Pulmonary artery endothelial cell (primary cell): ENCODE measurements at regions not wholly inside any gene's neighbourhood (a gene's known extent, or its start where the extent isn't known, plus 50 kb on each side); places are given as distances from the start of the nearest gene placed in this dataset.
"Not testable (repeated sequence)": the region's sequence is repeated elsewhere in the genome, so short reads cannot be mapped to it uniquely, and the experiment has no call there.

ENCODE experiments used
- DNase-seq: peaks from one replicate; pipeline ENCODE4 v3.0.0-alpha.2; 2011; ENCODE audit warnings: low read depth, low spot score

DNA sequence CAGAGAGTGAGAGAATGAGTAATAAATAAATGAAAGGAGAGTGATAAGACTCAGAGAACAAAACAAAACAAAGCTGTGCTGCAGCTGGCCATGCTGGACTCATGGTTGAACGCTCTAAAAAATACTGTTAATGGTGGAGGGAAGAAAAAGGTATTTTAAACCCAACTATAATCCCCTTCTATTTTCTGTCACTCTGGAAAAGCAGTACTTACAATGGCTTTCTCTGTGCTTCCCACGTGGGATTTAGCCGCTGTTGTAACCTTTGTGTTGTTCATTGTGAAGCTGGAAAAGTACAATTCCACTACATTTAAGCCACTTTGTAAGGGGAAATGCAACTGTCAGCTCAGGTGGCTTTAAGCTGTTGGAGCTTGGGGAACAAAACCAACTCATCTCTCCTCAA, 917.7 kb downstream of the IGSF11 start:
- DNase-seq: no peak

DNA sequence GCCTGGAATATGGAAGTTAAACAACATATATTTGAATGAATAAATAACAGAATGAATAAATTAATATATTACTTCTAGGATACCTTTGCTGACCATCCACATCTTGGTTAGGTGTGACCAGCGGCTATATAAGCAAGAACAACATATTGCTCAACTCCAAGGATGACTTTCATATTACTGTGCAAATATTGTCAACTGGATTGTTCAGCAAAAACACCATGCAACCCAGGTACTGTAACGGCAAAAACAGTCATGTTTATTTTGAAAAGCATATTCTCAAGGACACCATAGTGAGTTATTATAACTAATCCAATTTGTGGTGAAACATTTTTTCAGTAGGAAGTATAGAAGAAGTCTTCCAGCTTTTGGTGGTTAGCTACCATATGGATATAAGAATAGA, 907.9 kb downstream of the IGSF11 start:
- no peak for DNase-seq

DNA sequence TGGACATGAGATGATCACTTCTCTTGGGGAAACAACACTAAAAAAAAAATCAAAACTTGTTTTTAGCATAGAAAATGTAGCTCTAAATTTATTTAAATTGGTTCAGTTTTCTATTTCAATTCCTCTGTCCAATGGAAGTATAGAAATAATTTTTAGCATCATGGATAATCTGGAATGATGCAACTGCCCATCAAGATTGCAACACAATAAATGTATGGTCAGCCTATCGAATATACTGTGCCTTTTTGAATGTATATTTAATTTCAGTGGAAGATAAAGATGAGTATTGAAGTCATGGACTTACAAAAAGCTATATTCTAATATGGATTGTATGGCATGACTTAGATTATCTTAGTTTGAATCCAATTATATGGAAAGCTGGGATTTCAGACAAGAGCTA, 906.7 kb downstream of the IGSF11 start:
- DNase-seq: no peak

DNA sequence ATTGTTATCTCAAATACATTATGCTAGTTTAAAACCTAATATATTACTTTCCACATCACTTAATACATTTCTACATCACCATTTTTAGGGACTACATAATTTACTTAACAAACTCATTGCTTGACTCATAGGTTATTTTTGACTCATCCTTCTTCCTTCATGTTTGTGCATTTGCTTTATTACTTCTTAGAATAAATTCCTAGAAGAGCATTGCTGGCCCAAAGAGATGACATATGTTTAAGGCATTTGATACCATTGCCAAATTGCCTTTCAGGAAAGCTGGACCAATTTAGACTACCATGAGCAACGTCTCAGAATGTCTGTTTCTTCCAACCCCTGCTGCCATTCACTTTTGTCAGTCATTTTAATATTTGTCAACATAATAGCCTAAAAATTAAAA, 905.8 kb downstream of the IGSF11 start:
- DNase-seq: no peak

DNA sequence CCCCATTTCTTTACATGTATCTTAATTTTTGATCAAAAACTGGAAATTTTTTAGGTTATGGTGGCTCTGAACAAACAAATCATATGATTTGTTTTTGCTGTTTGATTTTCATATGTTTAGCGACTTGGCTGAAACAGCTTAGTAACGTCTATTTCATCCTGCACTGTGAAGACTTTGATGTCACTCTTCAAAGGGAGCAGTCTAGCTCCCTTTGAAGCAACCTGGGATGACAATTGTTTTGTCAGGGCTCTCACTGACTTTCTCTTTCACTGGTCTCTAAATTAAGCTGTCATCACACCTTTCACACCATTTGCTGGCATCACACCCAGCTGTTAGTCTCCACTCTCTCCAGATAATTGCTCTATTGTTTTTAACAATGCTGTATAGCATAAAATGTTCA, 896.9 kb downstream of the IGSF11 start:
- DNase-seq: no peak

DNA sequence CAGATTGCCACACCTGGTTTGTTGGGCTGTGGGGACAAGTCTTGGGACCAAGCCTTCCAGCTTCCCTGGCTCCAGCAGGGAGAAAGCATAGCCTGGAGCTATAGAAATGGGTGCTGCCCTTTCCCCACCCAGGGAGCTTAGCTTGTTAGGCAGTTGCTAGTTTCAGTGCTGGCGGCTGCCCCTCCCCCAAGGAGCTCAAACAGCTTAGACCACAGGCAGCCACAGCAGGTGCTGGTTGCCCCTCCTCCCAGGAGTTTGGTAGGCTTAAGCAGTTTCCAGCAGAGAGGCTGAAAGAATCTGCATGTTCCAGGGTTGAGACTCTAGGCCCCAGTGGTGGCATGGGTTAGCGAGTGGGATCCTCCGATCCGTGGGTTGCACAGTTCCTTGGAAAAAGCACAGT, 889.7 kb downstream of the IGSF11 start:
- DNase-seq: no peak

DNA sequence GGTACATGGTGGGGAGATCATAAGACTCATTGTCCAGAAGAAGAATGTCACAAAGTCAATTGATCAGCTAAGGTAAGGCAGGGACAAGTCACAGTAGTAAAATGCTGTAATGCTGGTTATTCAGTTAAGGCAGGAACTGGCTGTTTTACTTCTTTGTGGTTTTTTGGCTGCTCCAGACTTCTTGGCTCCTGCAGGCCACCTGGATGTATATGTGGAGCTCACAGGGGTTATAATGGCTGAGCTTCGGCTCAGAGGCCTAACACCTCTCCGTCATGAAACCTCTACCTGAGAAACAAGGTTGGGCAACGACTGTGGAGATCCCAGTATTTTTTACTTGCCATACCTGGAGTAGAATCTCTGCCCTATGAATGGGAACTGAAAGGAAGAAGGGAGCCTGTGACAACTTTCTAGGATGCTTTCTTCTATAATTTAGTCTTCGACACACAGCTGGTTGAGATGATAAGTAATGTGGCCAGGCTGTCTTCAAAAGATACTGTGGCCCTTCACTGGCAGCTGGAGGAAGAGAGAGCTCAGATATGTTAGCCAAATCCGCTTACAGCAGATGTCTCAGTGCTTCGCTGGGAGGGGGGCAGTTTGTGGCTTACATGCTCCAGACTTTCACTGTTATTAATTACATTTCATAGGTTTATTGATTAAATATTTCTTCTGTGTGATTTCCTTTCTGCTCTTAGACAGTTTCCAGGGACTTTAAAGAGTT, 887.8 kb downstream of the IGSF11 start:
- no peak for DNase-seq

DNA sequence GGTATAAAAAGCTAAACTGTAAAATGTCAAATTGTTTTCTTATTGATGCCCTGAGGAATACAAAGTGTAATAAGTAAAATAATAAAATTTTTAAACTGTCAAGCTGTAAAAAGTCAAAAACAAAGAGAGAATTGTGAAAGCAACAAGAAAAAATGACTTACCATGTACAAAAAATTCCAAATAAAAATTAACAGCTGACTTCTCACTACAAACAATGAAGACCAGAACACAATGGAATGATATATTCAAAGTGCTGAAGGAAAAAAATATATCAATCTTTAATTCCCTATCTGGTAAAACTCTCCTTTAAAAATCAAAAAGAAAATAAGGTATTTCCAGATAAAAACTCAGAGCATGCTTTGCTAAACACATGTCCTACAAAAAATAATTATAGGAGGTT, 883.5 kb downstream of the IGSF11 start:
- no peak for DNase-seq

DNA sequence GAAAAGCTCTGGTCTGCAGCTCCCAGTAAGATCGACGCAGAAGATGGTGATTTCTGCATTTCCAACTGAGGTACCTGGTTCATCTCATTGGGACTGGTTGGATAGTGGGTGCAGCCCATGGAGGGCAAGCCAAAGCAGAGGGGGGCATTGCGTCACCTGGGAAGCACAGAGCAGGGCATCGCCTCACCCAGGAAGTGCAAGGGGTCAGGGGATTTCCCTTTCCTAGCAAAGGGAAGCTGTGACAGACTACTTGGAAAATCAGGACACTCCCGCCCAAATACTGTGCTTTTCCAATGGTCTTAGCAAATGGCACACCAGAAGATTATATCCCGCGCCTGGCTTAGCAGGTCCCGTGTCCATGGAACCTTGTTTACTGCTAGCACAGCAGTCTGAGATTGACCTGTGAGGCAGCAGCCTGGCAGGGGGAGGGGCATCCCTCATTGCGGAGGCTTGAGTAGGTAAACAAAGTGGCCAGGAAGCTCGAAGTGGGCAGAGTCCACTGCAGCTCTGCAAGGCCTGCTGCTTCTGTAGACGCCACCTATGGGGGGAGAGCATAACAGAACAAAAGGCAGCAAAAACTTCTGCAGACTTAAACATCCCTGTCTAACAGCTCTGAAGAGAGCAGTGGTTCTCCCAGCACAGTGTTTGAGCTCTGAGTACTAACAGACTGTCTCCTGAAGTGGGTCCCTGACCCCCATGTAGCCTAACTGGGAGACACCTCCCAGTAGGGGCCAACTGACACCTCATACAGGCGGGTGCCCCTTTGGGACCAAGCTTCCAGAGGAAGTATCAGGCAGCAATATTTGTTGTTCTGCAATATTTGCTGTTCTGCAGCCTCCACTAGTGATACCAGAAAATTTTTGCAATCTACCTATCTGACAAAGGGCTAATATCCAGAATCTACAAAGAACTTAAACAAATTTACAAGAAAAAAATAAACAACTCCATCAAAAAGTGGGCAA, 871.7 kb downstream of the IGSF11 start:
- DNase-seq: not testable (repeated sequence)

DNA sequence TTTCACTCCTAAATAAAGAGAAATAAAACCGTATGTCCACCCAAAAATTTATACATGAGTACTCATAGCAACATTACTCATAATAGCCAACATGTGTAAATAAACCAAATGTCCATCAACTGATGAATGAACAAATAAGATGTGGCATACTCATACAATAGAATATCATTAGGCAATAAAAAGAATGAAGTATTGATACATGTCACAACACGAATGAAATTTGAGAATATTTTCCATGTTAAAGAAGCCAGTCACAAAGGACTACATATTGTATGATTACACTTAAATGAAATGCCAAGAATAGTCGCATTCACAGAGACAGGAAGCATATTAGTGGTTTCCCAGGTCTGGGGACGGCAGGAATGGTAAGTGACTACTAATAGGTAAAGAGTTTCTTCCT, 869.2 kb downstream of the IGSF11 start:
- no peak for DNase-seq

DNA sequence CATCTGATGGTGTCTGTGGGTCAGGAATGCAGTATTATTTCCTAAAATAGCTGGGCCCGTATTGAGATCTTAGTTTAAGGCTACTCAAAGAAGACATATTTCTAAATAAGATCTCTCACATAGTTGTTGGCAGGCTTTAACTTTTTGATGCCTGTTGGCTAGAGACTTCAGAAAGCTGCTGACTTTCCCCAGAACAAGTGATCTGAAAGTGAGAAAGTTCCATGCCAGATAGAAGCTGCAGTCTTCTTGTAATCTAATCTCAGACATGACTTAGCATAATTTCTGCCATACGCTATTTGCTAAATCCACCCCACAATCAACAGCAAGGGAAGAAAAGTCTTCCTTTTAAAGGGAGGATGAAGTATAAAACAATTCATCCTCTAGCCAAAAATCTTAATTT, 867.1 kb downstream of the IGSF11 start:
- DNase-seq: no peak

DNA sequence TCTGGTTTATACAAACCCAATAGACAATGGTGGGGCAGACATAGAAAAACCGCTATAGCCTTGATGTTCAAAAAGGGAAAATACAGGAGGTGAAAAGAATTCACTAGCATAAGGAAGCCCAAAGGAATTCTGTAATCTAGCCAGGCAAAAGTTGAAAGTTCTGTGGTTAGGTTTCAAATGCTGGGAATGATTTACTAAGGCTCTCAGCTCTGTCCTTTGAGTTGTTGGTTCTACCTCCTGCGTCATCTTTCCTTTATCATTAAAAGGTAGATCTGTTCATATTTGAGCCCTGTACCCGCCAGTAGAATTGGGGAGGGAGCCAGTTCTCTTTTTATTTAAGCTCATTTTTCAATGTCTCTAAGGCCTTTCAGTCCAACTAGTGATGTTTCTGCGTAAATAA, 866.5 kb downstream of the IGSF11 start:
- no peak for DNase-seq

DNA sequence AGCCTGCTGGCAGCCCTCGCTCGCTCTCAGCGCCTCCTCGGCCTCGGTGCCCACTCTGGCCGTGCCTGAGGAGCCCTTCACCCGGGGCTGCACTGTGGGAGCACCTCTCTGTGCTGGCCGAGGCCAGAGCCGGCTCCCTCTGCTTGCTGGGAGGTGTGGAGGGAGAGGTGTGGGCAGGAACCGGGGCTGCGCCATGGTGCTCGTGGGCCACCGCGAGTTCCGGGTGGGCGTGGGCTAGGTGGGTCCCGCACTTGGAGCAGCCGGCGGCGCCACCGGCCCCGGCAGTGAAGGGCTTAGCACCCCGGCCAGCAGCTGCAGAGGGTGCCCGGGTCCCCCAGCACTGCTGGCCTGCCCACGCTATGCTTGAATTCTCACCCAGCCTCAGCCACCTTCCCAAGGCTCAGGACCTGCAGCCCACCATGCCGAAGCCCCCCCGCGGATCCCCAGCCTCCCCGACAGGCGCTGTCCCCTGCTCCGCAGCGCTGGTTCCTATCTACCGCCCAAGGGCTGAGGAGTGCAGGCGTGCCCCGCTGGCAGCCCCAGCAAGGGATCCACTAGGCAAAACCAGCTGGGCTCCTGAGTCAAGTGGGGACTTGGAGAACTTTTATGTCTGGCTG, 863.3 kb downstream of the IGSF11 start:
- no peak for DNase-seq

DNA sequence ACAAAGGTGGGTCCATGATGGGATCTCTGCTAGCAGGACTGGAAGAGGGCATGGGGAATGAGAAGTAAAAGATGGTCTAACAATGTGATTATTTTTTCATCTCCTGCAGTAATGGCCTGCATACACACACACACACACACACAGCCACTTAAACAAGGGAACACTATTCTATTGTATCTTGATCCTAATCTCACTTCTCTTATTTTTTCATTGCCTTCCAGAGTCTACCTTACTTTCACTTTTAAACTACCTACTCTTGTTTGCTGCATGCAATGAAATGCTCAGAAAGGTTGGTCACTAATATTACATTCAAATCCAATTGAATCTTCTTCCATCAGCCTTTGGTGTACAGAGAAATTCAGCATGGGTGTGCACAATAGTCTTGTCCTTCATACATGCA, 853.8 kb downstream of the IGSF11 start:
- no peak for DNase-seq

DNA sequence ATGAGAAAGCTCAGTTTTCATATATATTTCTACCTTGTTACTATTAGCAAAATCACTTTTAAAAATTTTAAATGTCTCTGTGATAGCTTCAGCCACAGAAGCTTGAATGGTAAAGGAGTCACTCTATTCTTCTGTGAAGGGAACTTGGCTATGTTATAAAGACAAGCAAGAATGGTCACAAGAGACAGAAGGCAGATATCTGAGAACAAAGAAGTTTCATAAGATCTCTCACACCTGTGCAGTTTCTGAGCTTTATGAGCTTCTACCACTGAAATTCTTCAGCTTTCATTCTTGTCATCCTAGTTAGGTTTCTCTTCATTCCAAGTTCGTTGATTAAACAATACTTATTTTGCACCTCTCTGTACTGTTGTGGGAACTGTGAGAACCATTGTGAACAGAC, 853.4 kb downstream of the IGSF11 start:
- no peak for DNase-seq

DNA sequence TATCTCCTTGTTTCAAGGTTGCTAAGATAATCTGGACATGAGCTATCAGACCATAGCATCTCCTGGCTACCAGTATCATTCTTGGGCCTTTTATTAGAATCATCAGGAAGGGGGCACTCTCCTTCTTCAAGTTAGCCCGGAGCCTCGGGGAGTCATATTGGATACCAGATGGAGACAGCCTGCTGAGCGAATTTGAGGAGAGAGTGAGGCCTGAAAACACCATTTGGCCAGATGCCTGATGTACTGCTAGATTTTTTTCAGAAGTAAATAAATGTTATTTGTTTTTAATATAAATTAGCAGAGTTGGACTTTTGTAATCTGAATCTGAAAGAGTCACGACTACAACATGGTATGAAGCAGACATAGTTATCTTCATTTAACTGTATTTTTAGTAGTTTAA, 848.6 kb downstream of the IGSF11 start:
- no peak for DNase-seq

DNA sequence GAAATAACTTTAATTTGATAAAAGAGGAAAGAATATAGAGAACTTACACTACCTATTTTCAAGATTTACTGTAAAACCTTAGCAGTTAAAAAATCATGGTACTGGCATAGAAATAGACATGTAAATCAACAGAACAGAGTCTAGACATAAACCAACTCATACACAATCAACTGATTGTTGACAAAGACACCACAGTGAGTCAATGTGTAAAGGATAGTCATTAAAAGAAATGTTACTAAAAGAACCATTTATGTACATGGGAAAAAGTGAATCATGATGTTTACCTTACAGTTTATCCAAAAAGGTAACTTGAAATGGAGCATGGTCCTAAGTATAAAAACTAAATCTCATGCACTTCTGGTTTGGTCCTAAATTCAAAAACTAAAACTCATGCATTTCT, 847.4 kb downstream of the IGSF11 start:
- DNase-seq: no peak

DNA sequence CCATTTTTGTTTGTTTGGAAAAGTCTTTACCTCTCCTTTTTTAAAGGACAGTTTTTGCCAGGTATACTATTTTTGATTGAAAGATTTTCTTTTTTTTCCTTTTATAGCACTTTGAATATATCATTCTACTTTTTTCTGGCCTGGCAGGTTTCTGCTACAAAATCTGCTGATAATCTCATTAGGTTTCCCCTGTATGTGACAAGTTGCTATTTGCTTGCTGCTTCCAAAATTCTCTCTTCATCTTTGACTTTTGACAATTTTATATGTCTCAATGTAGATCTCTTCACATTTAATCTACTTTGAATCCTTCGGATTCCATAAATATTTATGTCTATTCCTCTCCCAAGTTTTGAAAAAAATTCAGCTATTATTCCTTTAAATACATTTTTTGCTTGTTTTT, 838.5 kb downstream of the IGSF11 start:
- no peak for DNase-seq

DNA sequence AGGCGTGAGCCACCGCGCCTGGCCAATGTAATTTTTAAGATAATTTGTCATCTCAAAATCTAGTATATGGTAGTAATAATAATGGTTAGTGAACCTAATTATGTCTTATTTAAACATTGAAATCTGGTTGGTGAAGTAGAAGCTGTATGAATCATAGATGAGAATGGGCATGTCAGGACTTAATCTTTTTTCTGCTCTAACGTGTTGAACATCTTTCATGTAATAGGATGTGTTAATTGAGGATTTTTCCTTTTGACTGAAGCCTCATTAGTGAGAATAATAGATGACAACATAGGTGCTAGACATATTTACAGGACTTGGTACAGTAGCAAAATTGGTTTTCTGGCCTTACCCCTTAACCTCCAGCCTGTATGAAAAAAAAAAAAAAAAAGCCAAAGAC, 835.6 kb downstream of the IGSF11 start:
- DNase-seq: no peak

DNA sequence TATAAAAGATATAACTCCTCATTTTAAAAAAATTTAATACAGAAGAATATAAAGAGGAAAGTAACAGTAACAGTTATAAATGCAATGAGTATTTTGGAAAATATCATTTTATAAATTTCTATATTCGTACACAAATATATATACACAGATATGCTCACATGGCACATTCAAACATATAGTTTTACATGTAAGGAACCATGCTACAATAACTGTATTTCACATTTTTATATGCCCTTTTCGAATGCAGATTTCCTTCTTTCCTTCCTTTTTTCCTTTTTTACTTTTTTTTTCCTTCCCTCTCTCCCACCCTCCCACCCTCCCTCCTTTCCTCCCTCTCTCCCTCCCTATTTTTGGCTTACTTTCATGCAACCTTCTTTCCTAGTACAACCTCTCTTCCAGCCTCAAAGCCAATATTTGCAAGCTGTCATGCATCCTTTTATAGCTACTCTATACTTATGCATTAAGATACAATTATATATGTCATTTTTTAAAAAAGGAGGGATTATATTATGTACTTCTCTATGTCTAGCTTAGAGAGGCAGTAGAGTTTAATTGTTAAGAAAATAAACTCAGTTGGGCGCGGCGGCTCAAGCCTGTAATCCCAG, 830.5 kb downstream of the IGSF11 start:
- DNase-seq: no peak

DNA sequence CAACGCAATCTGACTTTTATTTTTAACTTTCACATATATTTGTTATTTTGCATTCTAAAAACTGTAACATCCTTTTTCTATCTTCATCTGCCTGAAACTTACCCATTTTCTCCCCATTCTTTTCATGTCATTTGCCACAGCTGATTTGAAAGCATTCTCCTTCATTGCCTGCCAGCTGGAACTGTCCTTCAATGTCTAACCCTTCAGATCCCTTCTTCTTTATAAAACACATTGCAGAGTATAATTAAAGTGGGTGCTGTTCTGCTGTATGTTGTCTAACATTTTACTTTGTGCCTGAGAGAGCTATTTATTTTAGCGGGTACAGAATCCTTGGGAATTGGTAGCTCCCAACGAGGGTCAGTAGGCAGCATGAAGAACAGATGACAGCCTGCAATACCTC, 827.4 kb downstream of the IGSF11 start:
- no peak for DNase-seq

DNA sequence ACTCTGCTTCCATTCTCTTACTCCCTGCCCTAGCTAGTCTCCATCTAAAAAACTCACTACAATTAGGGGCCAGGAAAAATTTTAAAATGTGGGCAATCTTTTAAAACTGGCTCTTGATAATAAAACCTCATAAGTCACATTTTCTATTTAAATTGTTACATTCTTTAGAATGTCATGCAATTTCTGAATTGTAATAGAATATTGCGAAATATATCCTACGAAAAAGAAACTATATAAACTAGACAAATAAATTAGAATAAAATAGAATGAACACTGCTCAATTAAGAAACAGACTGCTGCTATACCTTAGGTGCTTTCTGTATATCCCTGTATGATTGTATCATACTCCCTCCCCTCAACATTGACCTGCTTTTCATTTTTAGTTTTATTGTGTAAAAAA, 826.0 kb downstream of the IGSF11 start:
- DNase-seq: no peak
